ENCODE measurements at regions not wholly inside any gene's neighbourhood (a gene's known extent, or its start where the extent isn't known, plus 50 kb on each side); places are given as distances from the start of the nearest gene placed in this dataset.

DNA sequence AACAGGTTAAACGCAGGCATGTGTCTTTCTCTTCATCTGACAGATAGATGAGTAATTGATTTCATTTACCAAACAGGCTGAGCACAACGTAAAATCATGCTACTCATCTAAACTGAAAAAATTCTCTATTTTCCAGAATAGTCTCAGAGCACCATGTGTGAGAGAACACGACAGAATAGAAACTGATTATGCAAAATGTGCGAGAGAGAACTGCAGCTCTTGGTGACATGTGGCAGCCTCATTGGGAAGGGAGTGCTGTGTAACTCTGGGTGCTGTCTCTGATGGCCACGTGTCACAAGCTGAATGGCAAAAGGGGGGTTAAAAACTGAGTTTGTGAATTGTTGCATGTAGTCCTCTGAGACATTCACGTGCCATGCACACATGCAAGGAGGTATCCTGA is 143.7 kb upstream of the ATXN1 start:
- TF ChIP-seq POLR2AphosphoS5 (IDR thresholded peaks at IDR 0.05) (no peak), POLR2A (IDR thresholded peaks at IDR 0.05) (no peak)

Data from upper lobe of left lung (tissue), 4 donors.